Pons (tissue), 1 donor: ENCODE measurements at regions not wholly inside any gene's neighbourhood (a gene's known extent, or its start where the extent isn't known, plus 50 kb on each side); places are given as distances from the start of the nearest gene placed in this dataset.

Experiments
- DNase-seq: peaks from one replicate; pipeline ENCODE4 v3.0.0-alpha.2; 2016; ENCODE audit warnings: low spot score

GRCh38 chr21:28827422-28827821, 165.3 kb downstream of the LTN1 start:
- DNase-seq = no peak

- DNase-seq = no peak
Measured at GRCh38 chr21:28826569-28826968, 166.1 kb downstream of the LTN1 start.

DNA sequence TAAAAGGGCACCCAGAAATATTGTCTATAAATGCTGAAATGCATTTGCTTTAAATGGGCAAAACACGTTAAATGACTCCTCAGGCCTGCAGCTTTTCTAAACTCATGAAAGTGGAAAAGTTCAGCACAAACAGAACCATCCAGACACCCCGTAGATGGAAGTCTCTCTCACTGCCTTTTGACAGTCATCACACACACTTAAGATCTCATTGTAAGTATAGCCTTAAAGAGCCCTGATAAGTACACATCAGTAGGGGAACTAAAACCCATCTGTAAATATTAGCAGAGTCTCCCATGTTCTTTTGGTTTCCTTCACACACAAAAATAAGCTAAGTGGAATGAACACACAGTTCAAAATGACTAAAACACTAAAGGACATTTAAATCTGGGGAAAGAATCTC, 166.7 kb downstream of the LTN1 start:
- no peak for DNase-seq

- no peak for DNase-seq
Measured at GRCh38 chr21:28823429-28823828, 169.2 kb downstream of the LTN1 start.

GRCh38 chr21:28822486-28823335, 170.0 kb downstream of the LTN1 start:
- no peak for DNase-seq

DNA sequence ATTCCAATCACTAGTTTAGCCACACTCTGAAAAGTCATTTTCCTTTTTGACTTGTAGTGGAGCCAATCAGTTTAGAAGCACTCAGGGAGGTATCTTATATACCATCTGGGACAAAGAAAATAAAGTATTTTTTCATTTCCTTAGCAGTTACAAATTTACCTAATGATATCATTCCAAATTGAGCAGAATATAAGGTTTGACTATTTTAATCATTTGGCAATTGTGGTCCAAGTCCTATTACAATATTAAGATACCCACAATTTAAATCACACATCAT, 170.6 kb downstream of the LTN1 start:
- no peak for DNase-seq

GRCh38 chr21:28821276-28822122, 171.2 kb downstream of the LTN1 start:
- no peak for DNase-seq

DNA sequence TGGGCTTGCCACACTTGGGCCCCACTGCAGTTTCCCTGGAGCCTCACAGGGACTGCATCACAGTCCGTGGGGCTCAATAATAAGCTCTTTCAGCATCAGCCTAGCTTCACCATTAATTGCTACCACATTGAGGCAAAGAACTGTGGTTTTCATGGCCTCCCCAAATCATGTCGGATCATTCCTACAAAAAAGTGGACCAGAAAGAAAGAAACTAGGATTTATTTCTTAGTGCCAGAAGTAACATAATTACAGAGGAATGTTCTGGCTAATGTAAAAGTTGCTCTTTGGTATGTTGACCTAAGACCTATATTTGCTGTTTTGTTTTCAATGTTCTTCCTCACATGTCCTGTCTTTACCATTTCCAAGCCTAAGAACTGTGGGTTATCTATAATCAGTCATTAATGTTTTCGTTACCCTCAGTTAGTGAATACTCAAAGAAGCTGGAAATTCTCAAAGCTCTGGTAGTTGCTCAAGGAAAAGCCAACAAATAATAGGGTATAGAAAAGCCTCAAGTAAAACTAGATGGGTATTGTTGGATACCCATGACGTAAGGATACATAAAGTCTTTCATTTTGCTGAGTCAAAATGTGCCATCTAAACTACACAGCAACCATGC, 173.9 kb downstream of the LTN1 start:
- no peak for DNase-seq

DNA sequence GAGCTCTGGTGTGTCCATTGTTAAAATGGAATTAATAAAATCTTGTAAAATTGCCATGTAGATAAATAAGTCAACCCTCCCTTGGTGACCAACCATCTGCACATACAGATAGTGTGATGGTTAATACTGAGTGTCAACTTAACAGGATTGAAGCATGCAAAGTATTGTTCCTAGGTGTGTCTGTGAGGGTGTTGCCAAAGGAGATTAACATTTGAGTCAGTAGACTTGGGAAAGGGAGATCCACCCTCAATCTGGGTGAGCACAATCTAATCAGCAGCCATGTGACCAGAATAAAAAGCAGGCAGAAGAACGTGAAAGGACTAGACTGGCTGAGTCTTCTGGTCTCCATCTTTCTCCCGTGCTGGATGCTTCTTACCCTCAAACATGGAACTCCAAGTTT, 174.8 kb downstream of the LTN1 start:
- no peak for DNase-seq

- no peak for DNase-seq
Measured at GRCh38 chr21:28811860-28812259, 180.8 kb downstream of the LTN1 start.

- no peak for DNase-seq
Measured at GRCh38 chr21:28810826-28811524, 181.7 kb downstream of the LTN1 start.

DNA sequence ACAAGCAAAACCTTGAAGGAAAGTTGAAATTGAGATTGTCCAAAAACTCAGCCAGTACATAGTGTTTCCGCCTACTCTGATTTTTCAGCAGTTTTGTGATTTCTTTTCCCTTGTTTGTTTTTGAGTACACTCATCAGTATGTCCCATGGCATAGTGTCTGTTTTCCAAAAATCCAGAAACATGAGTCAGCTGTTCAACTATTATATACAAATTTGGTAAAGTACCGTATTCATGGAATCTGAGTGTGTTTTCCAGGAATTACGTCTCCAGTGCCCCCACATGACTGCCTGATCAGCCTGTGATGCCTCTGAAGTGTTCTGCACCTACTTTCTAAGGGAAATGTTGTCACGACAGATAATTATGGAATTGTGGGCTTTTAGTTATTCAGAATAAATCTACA, 186.8 kb downstream of the LTN1 start:
- no peak for DNase-seq

DNA sequence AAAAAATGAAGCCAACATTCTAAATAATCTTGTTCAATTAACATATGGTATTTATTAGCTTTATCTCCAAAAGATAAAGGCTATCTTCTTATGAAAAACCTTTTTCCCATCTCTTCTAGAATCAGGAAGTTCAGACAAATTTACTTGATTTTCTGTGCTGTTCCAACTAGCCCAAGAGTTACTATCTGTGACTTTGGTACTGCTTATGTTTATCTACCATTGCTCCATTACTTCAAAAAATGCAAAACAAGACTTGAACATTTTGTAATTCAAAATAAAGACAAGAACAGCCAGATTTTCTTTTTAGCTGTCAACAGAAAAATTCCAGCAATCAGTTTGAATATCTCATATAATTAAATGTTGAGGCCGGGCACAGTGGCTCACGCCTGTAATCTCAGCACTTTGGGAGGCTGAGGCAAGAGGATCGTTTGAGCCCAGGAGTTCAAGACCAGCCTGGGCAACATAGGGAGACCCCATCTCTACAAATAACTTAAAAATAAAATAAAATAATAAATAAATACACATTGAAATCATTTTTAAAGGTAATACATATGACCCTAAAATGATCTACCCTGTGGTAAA, 188.5 kb downstream of the LTN1 start:
- no peak for DNase-seq

DNA sequence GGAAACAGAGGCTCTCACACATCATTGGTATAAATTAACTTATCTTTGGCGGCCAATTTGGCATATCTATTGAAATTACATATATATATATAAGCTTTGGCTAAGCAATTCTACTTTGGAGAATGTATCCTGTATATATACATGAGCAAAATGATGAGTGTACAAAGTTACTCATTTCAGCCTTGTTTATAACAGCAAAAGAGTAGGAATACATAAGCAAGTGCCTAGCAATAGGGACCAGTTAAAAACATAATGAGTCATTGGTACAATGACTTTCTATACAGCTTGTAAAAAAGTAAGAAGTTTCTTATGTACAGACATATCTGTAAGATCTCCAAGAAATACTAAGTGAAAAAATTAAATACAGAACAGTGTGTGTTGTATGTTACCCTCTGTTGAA, 190.8 kb downstream of the LTN1 start:
- no peak for DNase-seq

GRCh38 chr21:28799926-28800325, 192.8 kb downstream of the LTN1 start:
- no peak for DNase-seq

DNA sequence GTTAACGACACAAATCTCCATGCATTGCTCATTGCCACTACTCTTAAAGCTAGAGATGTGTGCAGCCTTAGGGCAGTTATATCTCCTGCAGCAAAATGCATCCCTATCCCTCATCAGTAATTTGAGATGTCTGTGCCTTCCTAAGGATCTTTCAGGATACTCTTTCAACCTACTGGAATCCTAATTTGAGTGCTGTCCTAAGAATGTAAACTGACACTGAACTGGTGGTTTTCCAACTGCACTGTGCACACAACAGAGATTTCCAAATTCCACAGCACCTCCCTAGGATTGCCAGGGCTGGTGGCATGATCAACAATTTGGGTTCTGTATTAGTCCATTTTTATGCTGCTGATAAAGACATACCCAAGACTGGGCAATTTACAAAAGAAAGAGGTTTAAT, 193.9 kb downstream of the LTN1 start:
- no peak for DNase-seq

GRCh38 chr21:28795251-28795650, 197.4 kb downstream of the LTN1 start:
- DNase-seq = no peak

- DNase-seq = peak; percentile 54
Measured at GRCh38 chr21:28794371-28794851, 198.3 kb downstream of the LTN1 start.

DNA sequence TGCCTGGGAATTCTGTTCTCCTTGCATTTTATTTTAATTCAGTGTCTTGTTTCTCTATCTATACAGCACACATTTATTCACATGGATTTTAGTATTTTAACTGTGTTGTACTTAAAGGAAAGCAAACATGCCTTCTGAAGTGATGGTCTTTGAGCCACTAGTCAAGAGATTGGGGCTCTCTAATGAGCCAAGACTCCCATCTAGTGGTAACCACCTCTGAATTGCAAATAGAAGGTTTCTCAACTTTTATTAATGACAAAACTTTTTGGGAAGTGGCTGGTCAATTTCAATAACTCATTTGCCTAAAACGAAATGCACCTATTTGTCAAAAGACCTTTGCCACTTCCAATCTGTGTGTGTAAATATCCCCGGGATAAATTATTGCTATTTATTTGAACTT, 199.6 kb downstream of the LTN1 start:
- DNase-seq = peak; percentile 79

GRCh38 chr21:28791595-28792282, 200.9 kb downstream of the LTN1 start:
- DNase-seq = no peak

- peak; percentile 67 for DNase-seq
Measured at GRCh38 chr21:28790335-28790734, 202.3 kb downstream of the LTN1 start.
